Testis (tissue), 2 donors: ENCODE measurements at regions not wholly inside any gene's neighbourhood (a gene's known extent, or its start where the extent isn't known, plus 50 kb on each side); places are given as distances from the start of the nearest gene placed in this dataset.

Experiments used
- DNase-seq: peaks from one replicate; pipeline ENCODE4 v3.0.0-alpha.2; 2019
- H3K27ac ChIP-seq, 2 donors: fragments of 200-600 bp; sonication (generic); one replicate each; pipeline ENCODE4 v1.5.1; 2019
- H3K27me3 ChIP-seq: fragments of 200-600 bp; sonication (generic); one replicate; pipeline ENCODE4 v1.5.1; 2019
- H3K36me3 ChIP-seq: fragments of 200-600 bp; sonication (generic); one replicate; pipeline ENCODE4 v1.5.1; 2017; ENCODE audit warnings: low read depth; ENCODE audit errors: missing control alignments
- H3K4me1 ChIP-seq: fragments of 200-600 bp; sonication (generic); one replicate; pipeline ENCODE4 v1.5.1; 2019
- H3K4me3 ChIP-seq, 2 donors: fragments of 200-600 bp; sonication (generic); one replicate each; pipeline ENCODE4 v1.5.1; 2017 to 2019
- H3K9me3 ChIP-seq: fragments of 200-600 bp; sonication (generic); one replicate; pipeline ENCODE4 v1.5.1; 2017
- POLR2A ChIP-seq: fragments of 450-650 bp; IDR thresholded peaks from one replicate; pipeline ENCODE4 v1.6.1; 2017; ENCODE audit warnings: antibody characterized with exemption, mild to moderate bottlenecking, moderate library complexity
- WGBS, 2 donors: methylation state at CpG; one replicate each; pipeline ENCODE4 v1.1.5; 2018; 5-methylcytosine and 5-hydroxymethylcytosine counted together
- intact Hi-C: fragments of 100-400 bp; cut with DNase I; formaldehyde crosslinking; loops from one replicate; pipeline ENCODE4 v1.15.1; 2023; ENCODE audit warnings: low total_unique reads
- TF ChIP-seq, protein P1 (sequence below), 3 experiments: fragments of 450-650 bp in 2 of 3; fragments of 200-600 bp in 1 of 3; sonication (generic) in 1 of 3; IDR thresholded peaks; one replicate each; pipeline ENCODE4 v1.5.1; 2016 to 2019; ENCODE audit warnings: antibody characterized with exemption in 3 of 3, mild to moderate bottlenecking in 2 of 3, moderate library complexity in 1 of 3

DNA sequence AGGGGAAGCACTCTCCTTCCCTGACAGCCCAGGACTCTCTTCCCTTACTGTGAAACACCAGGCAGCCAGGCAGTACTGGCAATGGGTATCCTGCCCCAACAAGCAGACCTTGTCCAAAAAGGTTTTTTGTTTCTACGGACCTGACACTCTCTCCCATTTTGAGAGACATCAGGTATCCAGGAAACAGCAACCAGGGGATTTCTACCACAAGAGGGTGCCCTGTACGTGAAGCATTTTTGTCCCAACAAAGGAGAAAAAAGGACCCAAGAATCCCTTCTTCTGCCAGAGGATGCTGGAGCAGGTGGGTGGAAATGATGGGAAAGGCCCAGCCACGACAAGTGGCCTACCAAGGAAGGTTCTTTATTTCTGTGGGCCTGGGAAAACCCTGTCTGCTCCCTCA is 65.7 kb upstream of the FGF13 start:
- Histone ChIP-seq H3K4me3 (no peak overlapping the region), H3K27ac (no peak overlapping the region), H3K27me3 (no peaks in the 10 kb centered on the region), H3K36me3 (no peaks in the 10 kb centered on the region), H3K9me3 (no peaks in the 10 kb centered on the region), H3K4me1 (no peaks in the 10 kb centered on the region)
- WGBS, 2 donors, result 83 to 90% methylated on average over 1 to 3 of the region's 3 CpGs
- no peak for DNase-seq
- intact Hi-C loops, result no loop called here
- TF ChIP-seq POLR2A, result no peak
- TF ChIP-seq, protein P1, sequence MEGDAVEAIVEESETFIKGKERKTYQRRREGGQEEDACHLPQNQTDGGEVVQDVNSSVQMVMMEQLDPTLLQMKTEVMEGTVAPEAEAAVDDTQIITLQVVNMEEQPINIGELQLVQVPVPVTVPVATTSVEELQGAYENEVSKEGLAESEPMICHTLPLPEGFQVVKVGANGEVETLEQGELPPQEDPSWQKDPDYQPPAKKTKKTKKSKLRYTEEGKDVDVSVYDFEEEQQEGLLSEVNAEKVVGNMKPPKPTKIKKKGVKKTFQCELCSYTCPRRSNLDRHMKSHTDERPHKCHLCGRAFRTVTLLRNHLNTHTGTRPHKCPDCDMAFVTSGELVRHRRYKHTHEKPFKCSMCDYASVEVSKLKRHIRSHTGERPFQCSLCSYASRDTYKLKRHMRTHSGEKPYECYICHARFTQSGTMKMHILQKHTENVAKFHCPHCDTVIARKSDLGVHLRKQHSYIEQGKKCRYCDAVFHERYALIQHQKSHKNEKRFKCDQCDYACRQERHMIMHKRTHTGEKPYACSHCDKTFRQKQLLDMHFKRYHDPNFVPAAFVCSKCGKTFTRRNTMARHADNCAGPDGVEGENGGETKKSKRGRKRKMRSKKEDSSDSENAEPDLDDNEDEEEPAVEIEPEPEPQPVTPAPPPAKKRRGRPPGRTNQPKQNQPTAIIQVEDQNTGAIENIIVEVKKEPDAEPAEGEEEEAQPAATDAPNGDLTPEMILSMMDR (IDR thresholded peaks at IDR 0.05), result no peak

GRCh38 chrX:138775517-138775916 is 64.0 kb upstream of the FGF13 start:
- TF ChIP-seq POLR2A, result no peak
- TF ChIP-seq, protein P1 (IDR thresholded peaks at IDR 0.05), result peak in 2 of 3 experiments; percentile 29 to 37
- DNase-seq, result no peak
- no peaks in the 10 kb centered on the region for H3K27me3 ChIP-seq
- no peaks in the 10 kb centered on the region for H3K36me3 ChIP-seq
- intact Hi-C loops, result no loop called here
- 12 to 17% methylated on average over 5 of the region's 5 CpGs for WGBS, 2 donors
- no peak overlapping the region for H3K27ac ChIP-seq
- no peak overlapping the region for H3K4me3 ChIP-seq
- H3K4me1 ChIP-seq, result no peaks in the 10 kb centered on the region
- H3K9me3 ChIP-seq, result no peaks in the 10 kb centered on the region

GRCh38 chrX:138771047-138771446 is 59.5 kb upstream of the FGF13 start:
- H3K4me1 ChIP-seq, result no peaks in the 10 kb centered on the region
- WGBS, 2 donors, result 93 to 100% methylated on average over 2 of the region's 2 CpGs
- no peak for TF ChIP-seq POLR2A
- TF ChIP-seq, protein P1 (IDR thresholded peaks at IDR 0.05), result no peak
- no peaks in the 10 kb centered on the region for H3K27me3 ChIP-seq
- intact Hi-C loops, result no loop called here
- H3K36me3 ChIP-seq, result no peaks in the 10 kb centered on the region
- no peak overlapping the region for H3K27ac ChIP-seq
- no peaks in the 10 kb centered on the region for H3K9me3 ChIP-seq
- no peak overlapping the region for H3K4me3 ChIP-seq
- DNase-seq, result no peak

DNA sequence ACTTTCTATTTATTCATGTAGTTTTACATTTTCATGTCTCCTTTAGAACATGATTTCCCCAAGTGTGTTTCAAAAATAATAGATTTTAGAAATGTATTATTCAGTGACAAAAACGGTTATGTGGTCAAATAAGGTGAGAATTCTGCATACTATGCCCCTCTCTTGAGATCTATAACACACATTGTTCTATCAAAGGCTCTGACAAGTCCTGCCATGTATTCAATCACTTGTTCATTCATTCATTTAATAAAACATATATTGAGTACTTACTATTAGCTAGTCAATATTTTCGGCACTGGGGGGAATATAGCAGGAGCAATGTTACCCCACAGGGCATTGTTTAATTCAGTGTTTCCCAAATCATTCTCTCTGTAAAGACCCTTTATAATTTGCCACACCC is 58.4 kb upstream of the FGF13 start:
- intact Hi-C loops, result no loop called here

GRCh38 chrX:138765051-138765450 is 53.5 kb upstream of the FGF13 start:
- 47 to 63% methylated on average over 1 of the region's 1 CpG for WGBS, 2 donors
- H3K27ac ChIP-seq, result no peak overlapping the region
- H3K36me3 ChIP-seq, result no peaks in the 10 kb centered on the region
- no peaks in the 10 kb centered on the region for H3K9me3 ChIP-seq
- H3K27me3 ChIP-seq, result no peaks in the 10 kb centered on the region
- intact Hi-C loops, result no loop called here
- no peaks in the 10 kb centered on the region for H3K4me1 ChIP-seq
- no peak overlapping the region for H3K4me3 ChIP-seq
- DNase-seq, result no peak
- TF ChIP-seq, protein P1 (IDR thresholded peaks at IDR 0.05), result no peak
- TF ChIP-seq POLR2A, result no peak

More for the DNA sequence above, 58.4 kb upstream of the FGF13 start:
- no peaks in the 10 kb centered on the region for H3K27me3 ChIP-seq
- no peak for DNase-seq
- H3K4me1 ChIP-seq, result no peaks in the 10 kb centered on the region
- no peak overlapping the region for H3K4me3 ChIP-seq
- TF ChIP-seq, protein P1 (IDR thresholded peaks at IDR 0.05), result no peak
- TF ChIP-seq POLR2A, result no peak
- H3K27ac ChIP-seq, result no peak overlapping the region
- no peaks in the 10 kb centered on the region for H3K9me3 ChIP-seq
- 78 to 89% methylated on average over 2 of the region's 2 CpGs for WGBS, 2 donors
- no peaks in the 10 kb centered on the region for H3K36me3 ChIP-seq
